NB4 (cell line): ENCODE measurements at regions not wholly inside any gene's neighbourhood (a gene's known extent, or its start where the extent isn't known, plus 50 kb on each side); places are given as distances from the start of the nearest gene placed in this dataset.

Experiments used
- CTCF ChIP-seq: IDR thresholded peaks from one replicate; pipeline ENCODE4 v1.5.1; 2012; ENCODE audit warnings: low read depth, low read length
- MAX ChIP-seq: IDR thresholded peaks from 2 replicates; pipeline ENCODE4 v1.6.1; 2011; ENCODE audit warnings: low read depth, low read length
- MYC ChIP-seq: IDR thresholded peaks from 2 replicates; pipeline ENCODE4 v1.6.1; 2011; ENCODE audit warnings: low read depth, low read length
- POLR2A ChIP-seq: IDR thresholded peaks from 2 replicates; pipeline ENCODE4 v1.6.1; 2011; ENCODE audit warnings: mild to moderate bottlenecking; ENCODE audit not compliant: insufficient read length; ENCODE audit errors: extremely low read depth

- TF ChIP-seq CTCF, result no peak
- no peak for TF ChIP-seq POLR2A
- no peak for TF ChIP-seq MAX
- no peak for TF ChIP-seq MYC
These were observed 76.2 kb upstream of the TP53I11 start for GRCh38 chr11:45026835-45027234.
